ENCODE measurements at regions not wholly inside any gene's neighbourhood (a gene's known extent, or its start where the extent isn't known, plus 50 kb on each side); places are given as distances from the start of the nearest gene placed in this dataset.

DNA sequence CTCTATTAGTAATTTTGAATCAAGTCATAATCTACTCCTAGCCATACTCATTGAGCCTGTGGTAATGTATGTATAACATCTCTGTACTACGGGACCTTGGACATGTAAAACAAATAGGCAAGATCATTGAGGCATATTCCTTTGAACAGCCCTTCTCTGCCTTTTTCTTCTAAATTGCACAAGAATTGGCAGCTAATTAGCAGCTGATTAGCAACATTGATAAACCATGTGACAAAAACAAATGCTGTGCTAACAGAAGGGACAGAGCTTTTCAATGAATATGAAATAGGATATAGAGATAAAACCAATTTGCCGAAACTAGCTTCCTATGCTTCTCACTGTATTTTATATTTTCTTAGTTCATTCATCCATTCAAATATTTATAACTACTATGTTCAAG lies 1474.2 kb downstream of the FAM181B start:
- no peak overlapping the region for H2AK5ac ChIP-seq (ENCODE audit: low read depth, low read length)
- no peaks in the 10 kb centered on the region for H3K36me3 ChIP-seq (ENCODE audit: control insufficient read depth in 2 of 4, insufficient read depth in 4 of 4, low read length in 3 of 4)
- H3K56ac ChIP-seq (replicated peaks; ENCODE audit: insufficient read length, low read depth, low read length), result no peak overlapping the region
- no peak overlapping the region for H3K4ac ChIP-seq (replicated peaks; ENCODE audit: insufficient read length, low read depth, low read length)
- no peak overlapping the region for H2BK15ac ChIP-seq (ENCODE audit: low read length)
- POLR2A ChIA-PET (ENCODE audit: partially characterized antibody), result no interaction called here
- H2BK5ac ChIP-seq (ENCODE audit: low read depth, low read length), result no peak overlapping the region
- no peak overlapping the region for H2AFZ ChIP-seq (ENCODE audit: low read length)
- no peaks in the 10 kb centered on the region for H3K79me2 ChIP-seq (ENCODE audit: control insufficient read depth in 1 of 2, insufficient read depth in 2 of 2, low read length in 2 of 2)
- no peak overlapping the region for H4K8ac ChIP-seq (ENCODE audit: extremely low read depth, insufficient read depth, low read length)
- no peaks in the 10 kb centered on the region for H3K23me2 ChIP-seq (ENCODE audit: low read depth, low read length)
- DNase-seq (ENCODE audit: low read depth in 1 of 2, low spot score in 2 of 2) (no peak), FAIRE-seq (no peak)
- H3K4me3 ChIP-seq (ENCODE audit: extremely low read depth in 1 of 4, insufficient read depth in 2 of 4, low read depth in 3 of 4, low read length in 4 of 4), result no peak overlapping the region
- H3K18ac ChIP-seq (ENCODE audit: extremely low read depth, low read length), result no peak overlapping the region
- no peak overlapping the region for H3K9ac ChIP-seq (replicated peaks in 1 of 4; ENCODE audit: extremely low read depth in 1 of 4, low read depth in 3 of 4, low read length in 3 of 4)
- WGBS, 2 experiments (ENCODE audit: extremely low coverage in 1 of 2, insufficient coverage in 1 of 2, insufficient read length in 1 of 2, insufficient replicate concordance in 2 of 2, low coverage in 1 of 2, low lambda C conversion rate in 2 of 2, missing lambda C conversion rate in 1 of 2), result 94% methylated on average over 2 of the region's 2 CpGs; no CpG with 5 or more reads in 1 of the 2 experiments
- H2BK12ac ChIP-seq (ENCODE audit: low read depth, low read length), result no peak overlapping the region
- no peak overlapping the region for H3K4me2 ChIP-seq (ENCODE audit: insufficient read depth in 1 of 2, low read depth in 2 of 2, low read length in 2 of 2)
- no peaks in the 10 kb centered on the region for H3K27me3 ChIP-seq (replicated peaks in 1 of 4; ENCODE audit: control insufficient read depth in 3 of 4, extremely low read depth in 1 of 4, insufficient read depth in 3 of 4, low read length in 3 of 4)
- no peak overlapping the region for H4K91ac ChIP-seq (replicated peaks; ENCODE audit: insufficient read length, low read length)
- no peak overlapping the region for H3K14ac ChIP-seq (ENCODE audit: insufficient read length)
- CTCF ChIA-PET (ENCODE audit: partially characterized antibody), result no interaction called here
- no peak overlapping the region for H2BK120ac ChIP-seq (replicated peaks; ENCODE audit: low read depth, low read length)
- no peak overlapping the region for H2BK20ac ChIP-seq (ENCODE audit: low read length)
- no peaks in the 10 kb centered on the region for H3K79me1 ChIP-seq (ENCODE audit: low read depth, low read length)
- H3K23ac ChIP-seq (ENCODE audit: insufficient read length), result no peak overlapping the region
- H4K5ac ChIP-seq (ENCODE audit: insufficient read length, low read depth, low read length), result no peak overlapping the region
- H4K20me1 ChIP-seq (replicated peaks in 1 of 2; ENCODE audit: control insufficient read depth in 1 of 2, insufficient read depth in 2 of 2, low read length in 2 of 2), result no peaks in the 10 kb centered on the region
- H3K4me1 ChIP-seq (replicated peaks in 1 of 4; ENCODE audit: control insufficient read depth in 3 of 4, insufficient read depth in 4 of 4, low read length in 3 of 4), result no peaks in the 10 kb centered on the region
- no peak overlapping the region for H3K27ac ChIP-seq (ENCODE audit: low read depth, low read length)
- no peaks in the 10 kb centered on the region for H3K9me3 ChIP-seq (ENCODE audit: insufficient read depth in 2 of 2, low read depth in 1 of 2, low read length in 1 of 2)
- no peak for TF ChIP-seq CHD7 (IDR thresholded peaks at IDR 0.05; ENCODE audit: insufficient replicate concordance, low read length)

Measured in H1 (cell line).